Osteocyte (in vitro differentiated cells): ENCODE measurements at regions not wholly inside any gene's neighbourhood (a gene's known extent, or its start where the extent isn't known, plus 50 kb on each side); places are given as distances from the start of the nearest gene placed in this dataset.

Source experiments
- DNase-seq: peaks from one replicate; pipeline ENCODE4 v3.0.0; 2021; ENCODE audit warnings: mixed read lengths; ENCODE audit not compliant: unreplicated experiment; ENCODE audit errors: extremely low spot score
- H3K27ac Mint-ChIP-seq: one replicate; pipeline ENCODE4 v1.8.0; 2021; ENCODE audit warnings: mild to moderate bottlenecking, mixed read lengths; ENCODE audit not compliant: unreplicated experiment
- H3K27me3 Mint-ChIP-seq: one replicate; pipeline ENCODE4 v1.8.0; 2021; ENCODE audit warnings: mixed read lengths; ENCODE audit not compliant: unreplicated experiment
- H3K36me3 Mint-ChIP-seq: one replicate; pipeline ENCODE4 v1.8.0; 2021; ENCODE audit warnings: mixed read lengths; ENCODE audit not compliant: unreplicated experiment
- H3K4me1 Mint-ChIP-seq: one replicate; pipeline ENCODE4 v1.8.0; 2021; ENCODE audit warnings: mixed read lengths; ENCODE audit not compliant: unreplicated experiment
- H3K4me3 Mint-ChIP-seq: one replicate; pipeline ENCODE4 v1.8.0; 2021; ENCODE audit warnings: mild to moderate bottlenecking, moderate library complexity, mixed read lengths; ENCODE audit not compliant: unreplicated experiment
- H3K9me3 Mint-ChIP-seq: one replicate; pipeline ENCODE4 v1.8.0; 2021; ENCODE audit warnings: mixed read lengths; ENCODE audit not compliant: unreplicated experiment
- TF ChIP-seq, protein P1 (sequence below): fragments of 200-600 bp; sonication (generic); IDR thresholded peaks from 2 replicates; pipeline ENCODE4 v1.5.0; 2021; ENCODE audit warnings: antibody characterized with exemption, mild to moderate bottlenecking, moderate library complexity

GRCh38 chr4:187064033-187064432 is 340.4 kb upstream of the FAT1 start:
- H3K36me3 Mint-ChIP-seq = no peaks in the 10 kb centered on the region
- H3K27ac Mint-ChIP-seq = peak overlapping the region; percentile 76

GRCh38 chr4:187065396-187065795 is 341.7 kb upstream of the FAT1 start:
- Mint-ChIP-seq H3K27ac (peak overlapping the region; percentile 70), H3K27me3 (no peaks in the 10 kb centered on the region), H3K9me3 (peaks cover 3% of the 10 kb centered on the region), H3K4me3 (no peak overlapping the region), H3K4me1 (peaks cover 20% of the 10 kb centered on the region), H3K36me3 (no peaks in the 10 kb centered on the region)
- no peak for DNase-seq
- TF ChIP-seq, protein P1, sequence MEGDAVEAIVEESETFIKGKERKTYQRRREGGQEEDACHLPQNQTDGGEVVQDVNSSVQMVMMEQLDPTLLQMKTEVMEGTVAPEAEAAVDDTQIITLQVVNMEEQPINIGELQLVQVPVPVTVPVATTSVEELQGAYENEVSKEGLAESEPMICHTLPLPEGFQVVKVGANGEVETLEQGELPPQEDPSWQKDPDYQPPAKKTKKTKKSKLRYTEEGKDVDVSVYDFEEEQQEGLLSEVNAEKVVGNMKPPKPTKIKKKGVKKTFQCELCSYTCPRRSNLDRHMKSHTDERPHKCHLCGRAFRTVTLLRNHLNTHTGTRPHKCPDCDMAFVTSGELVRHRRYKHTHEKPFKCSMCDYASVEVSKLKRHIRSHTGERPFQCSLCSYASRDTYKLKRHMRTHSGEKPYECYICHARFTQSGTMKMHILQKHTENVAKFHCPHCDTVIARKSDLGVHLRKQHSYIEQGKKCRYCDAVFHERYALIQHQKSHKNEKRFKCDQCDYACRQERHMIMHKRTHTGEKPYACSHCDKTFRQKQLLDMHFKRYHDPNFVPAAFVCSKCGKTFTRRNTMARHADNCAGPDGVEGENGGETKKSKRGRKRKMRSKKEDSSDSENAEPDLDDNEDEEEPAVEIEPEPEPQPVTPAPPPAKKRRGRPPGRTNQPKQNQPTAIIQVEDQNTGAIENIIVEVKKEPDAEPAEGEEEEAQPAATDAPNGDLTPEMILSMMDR = no peak

More at GRCh38 chr4:187064033-187064432, 340.4 kb upstream of the FAT1 start:
- H3K4me1 Mint-ChIP-seq = peaks cover 18% of the 10 kb centered on the region
- H3K9me3 Mint-ChIP-seq = peaks cover 3% of the 10 kb centered on the region
- TF ChIP-seq, protein P1 = no peak
- no peaks in the 10 kb centered on the region for H3K27me3 Mint-ChIP-seq
- DNase-seq = no peak
- H3K4me3 Mint-ChIP-seq = no peak overlapping the region

GRCh38 chr4:187065806-187066205 is 342.1 kb upstream of the FAT1 start:
- no peaks in the 10 kb centered on the region for H3K27me3 Mint-ChIP-seq
- H3K27ac Mint-ChIP-seq = peak overlapping the region; percentile 70
- H3K4me1 Mint-ChIP-seq = peaks cover 20% of the 10 kb centered on the region
- H3K9me3 Mint-ChIP-seq = peaks cover 3% of the 10 kb centered on the region
- no peak overlapping the region for H3K4me3 Mint-ChIP-seq
- TF ChIP-seq, protein P1 = no peak
- DNase-seq = no peak
- no peaks in the 10 kb centered on the region for H3K36me3 Mint-ChIP-seq

GRCh38 chr4:187069398-187069797 is 345.7 kb upstream of the FAT1 start:
- Mint-ChIP-seq H3K9me3 (peaks cover 3% of the 10 kb centered on the region), H3K27ac (no peak overlapping the region), H3K36me3 (peaks cover 2% of the 10 kb centered on the region), H3K27me3 (no peaks in the 10 kb centered on the region), H3K4me3 (no peak overlapping the region), H3K4me1 (peaks cover 18% of the 10 kb centered on the region)
- TF ChIP-seq, protein P1 = no peak
- no peak for DNase-seq

GRCh38 chr4:187070158-187070557 is 346.5 kb upstream of the FAT1 start:
- H3K4me3 Mint-ChIP-seq = no peak overlapping the region
- peaks cover 17% of the 10 kb centered on the region for H3K4me1 Mint-ChIP-seq
- TF ChIP-seq, protein P1 = no peak

More at GRCh38 chr4:187070158-187070557, 346.5 kb upstream of the FAT1 start:
- Mint-ChIP-seq H3K27ac (no peak overlapping the region), H3K27me3 (no peaks in the 10 kb centered on the region), H3K36me3 (peaks cover 2% of the 10 kb centered on the region), H3K9me3 (peaks cover 3% of the 10 kb centered on the region)
- DNase-seq = no peak
